D721Med (cell line): ENCODE measurements at regions not wholly inside any gene's neighbourhood (a gene's known extent, or its start where the extent isn't known, plus 50 kb on each side); places are given as distances from the start of the nearest gene placed in this dataset.

Source experiments
- DNase-seq: peaks from one replicate; pipeline ENCODE4 v3.0.0; 2011; ENCODE audit warnings: low spot score; ENCODE audit not compliant: insufficient read length
- FAIRE-seq: peaks from 2 replicates; lab custom pipeline; 2011; peaks lifted over from hg19 to GRCh38; lab: Jason Lieb, UNC
- CTCF ChIP-seq: IDR thresholded peaks from 2 replicates; pipeline ENCODE4 v1.5.1; 2012; ENCODE audit warnings: mild to moderate bottlenecking, control low read depth; ENCODE audit not compliant: insufficient read depth; ENCODE audit errors: missing control alignments

- TF ChIP-seq CTCF = peak; percentile 24
- no peak for DNase-seq
- FAIRE-seq = peak; percentile 93
Observed at GRCh38 chr18:34643989-34644388, 66.1 kb upstream of the DTNA start.

DNA sequence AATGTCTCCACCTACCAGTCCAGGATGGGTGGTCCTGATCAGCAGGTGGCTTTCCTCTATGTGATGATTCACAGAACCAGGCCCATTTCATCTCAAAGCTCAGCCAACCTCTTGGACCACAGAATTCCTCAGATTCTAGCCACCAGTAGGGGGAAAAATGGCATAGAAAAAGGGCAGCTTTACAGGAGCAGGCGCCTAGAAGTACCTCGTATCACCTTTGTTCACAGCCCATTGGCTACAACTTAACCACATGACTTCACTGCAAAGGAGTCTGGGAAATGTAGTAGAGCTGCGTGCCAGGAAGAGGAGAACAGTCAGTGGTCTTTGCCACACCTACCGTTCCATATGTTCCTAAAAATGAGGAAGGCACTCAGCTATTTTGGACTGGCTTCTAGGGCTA is 62.8 kb upstream of the DTNA start:
- FAIRE-seq = no peak
- TF ChIP-seq CTCF = no peak
- DNase-seq = no peak

GRCh38 chr18:34648269-34648985 is 61.7 kb upstream of the DTNA start:
- no peak for TF ChIP-seq CTCF
- DNase-seq = no peak
- no peak for FAIRE-seq

DNA sequence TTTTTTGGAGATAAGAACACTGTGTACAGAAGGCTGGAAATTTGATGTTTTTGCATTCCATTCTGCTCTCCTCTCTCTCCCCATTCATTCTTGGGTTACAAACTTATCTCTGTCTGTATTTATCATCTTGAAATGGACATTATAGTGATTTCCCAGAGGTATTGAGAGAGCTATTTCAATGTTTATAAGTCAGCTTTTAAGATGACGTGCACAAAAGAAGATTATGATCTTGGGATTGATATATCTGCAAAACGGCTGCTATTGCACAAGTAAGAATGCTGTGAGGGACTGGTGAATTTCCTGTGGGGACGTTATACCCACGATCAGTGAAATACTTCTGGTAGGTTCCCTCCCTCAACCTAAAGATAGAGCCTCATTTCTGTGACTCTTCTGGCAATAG is 61.0 kb upstream of the DTNA start:
- DNase-seq (no peak), FAIRE-seq (peak; percentile 88)
- no peak for TF ChIP-seq CTCF

- peak; percentile 88 for FAIRE-seq
- no peak for TF ChIP-seq CTCF
- DNase-seq = no peak
Observed at GRCh38 chr18:34650121-34650545, 60.0 kb upstream of the DTNA start.

GRCh38 chr18:34651586-34652369 is 58.3 kb upstream of the DTNA start:
- peak; percentile 77 for FAIRE-seq
- TF ChIP-seq CTCF = no peak
- no peak for DNase-seq

DNA sequence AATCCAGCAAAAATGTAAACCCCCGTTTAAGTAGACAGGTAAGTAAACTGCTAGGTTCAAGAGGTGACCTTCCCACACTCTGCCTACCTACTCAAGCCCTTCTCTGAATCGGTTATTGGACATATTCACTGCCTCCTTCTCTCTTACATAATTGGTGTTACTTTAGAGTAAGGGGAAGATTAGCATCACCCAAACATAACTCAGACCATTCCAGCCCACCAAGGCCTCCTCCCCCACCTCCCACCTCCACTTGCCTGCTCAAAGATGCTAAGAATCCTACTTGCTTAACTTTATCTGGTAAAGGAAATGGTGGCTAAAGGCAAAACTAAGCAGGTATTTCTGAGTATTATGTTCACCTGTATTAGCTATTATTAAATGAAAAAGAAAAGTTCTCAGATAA is 55.0 kb upstream of the DTNA start:
- DNase-seq (no peak), FAIRE-seq (no peak)
- TF ChIP-seq CTCF = no peak
